GM23338 (cell line): ENCODE measurements at regions not wholly inside any gene's neighbourhood (a gene's known extent, or its start where the extent isn't known, plus 50 kb on each side); places are given as distances from the start of the nearest gene placed in this dataset.

Experiments used
- CTCF ChIP-seq, 2 experiments: fragments of 200-600 bp in 1 of 2; sonication (generic) in 1 of 2; conservative IDR thresholded peaks; 2 replicates each; pipeline versions ENCODE4 v1.5.1 to v1.6.1; 2016 to 2017; ENCODE audit warnings: antibody characterized with exemption in 2 of 2, low read depth in 2 of 2, mild to moderate bottlenecking in 2 of 2, moderate library complexity in 1 of 2
- EZH2 ChIP-seq: fragments of 200-600 bp; sonication (generic); IDR thresholded peaks from one replicate; pipeline ENCODE4 v1.8.0; 2017; ENCODE audit warnings: antibody characterized with exemption, mild to moderate bottlenecking, low read depth; ENCODE audit not compliant: unreplicated experiment
- EZH2phosphoT487 ChIP-seq: fragments of 200-600 bp; sonication (generic); IDR thresholded peaks from one replicate; pipeline ENCODE4 v1.8.1; 2018; ENCODE audit warnings: antibody characterized with exemption; ENCODE audit not compliant: unreplicated experiment
- JUNB ChIP-seq: IDR thresholded peaks from one replicate; pipeline ENCODE4 v1.6.1; 2016; ENCODE audit warnings: antibody characterized with exemption; ENCODE audit not compliant: unreplicated experiment
- POLR2AphosphoS5 ChIP-seq: IDR thresholded peaks from 2 replicates; pipeline ENCODE4 v1.6.1; 2016; ENCODE audit warnings: antibody characterized with exemption, low read depth
- REST ChIP-seq: IDR thresholded peaks from one replicate; pipeline ENCODE4 v1.6.1; 2018; ENCODE audit warnings: antibody characterized with exemption; ENCODE audit not compliant: unreplicated experiment
- STAT1 ChIP-seq: IDR thresholded peaks from one replicate; pipeline ENCODE4 v1.6.1; 2016; ENCODE audit warnings: antibody characterized with exemption; ENCODE audit not compliant: unreplicated experiment

- TF ChIP-seq EZH2phosphoT487, result no peak
- no peak for TF ChIP-seq EZH2
- no peak for TF ChIP-seq CTCF (conservative IDR thresholded peaks at IDR 0.05; ENCODE audit: low read depth in 2 of 2)
- no peak for TF ChIP-seq POLR2AphosphoS5
- no peak for TF ChIP-seq STAT1
- TF ChIP-seq REST, result no peak
- TF ChIP-seq JUNB, result no peak
These were observed 164.0 kb upstream of the PDGFD start for GRCh38 chr11:104327861-104328511.
